CD14-positive monocyte (primary cell): ENCODE measurements at regions not wholly inside any gene's neighbourhood (a gene's known extent, or its start where the extent isn't known, plus 50 kb on each side); places are given as distances from the start of the nearest gene placed in this dataset.

ENCODE experiments used
- DNase-seq, 3 donors: peaks; one replicate each; pipeline ENCODE4 v3.0.0-alpha.2; 2011 to 2022
- H2AFZ ChIP-seq: 2 replicates; pipeline ENCODE4 v1.6.0; 2012; ENCODE audit warnings: mild to moderate bottlenecking, low read depth, low read length, inconsistent platforms; ENCODE audit not compliant: insufficient read depth, poor library complexity, severe bottlenecking
- H3K27ac ChIP-seq, 2 donors: 1 replicate in 1 of 2; 2 replicates in 1 of 2; pipeline ENCODE4 v1.5.1; 2012 to 2013; ENCODE audit warnings: low read length in 2 of 2, control low read depth in 1 of 2, inconsistent platforms in 1 of 2, low read depth in 1 of 2, mild to moderate bottlenecking in 1 of 2
- H3K27me3 ChIP-seq, 2 donors: one replicate each; pipeline versions ENCODE4 v1.6.0 to v1.6.1; 2011 to 2013; ENCODE audit warnings: low read length in 2 of 2; ENCODE audit not compliant: control insufficient read depth in 2 of 2, insufficient read depth in 2 of 2
- H3K36me3 ChIP-seq, 2 donors: replicated peaks in 1 of 2; 1 replicate in 1 of 2; 2 replicates in 1 of 2; pipeline versions ENCODE4 v1.5.1 to v1.6.1; 2012 to 2013; ENCODE audit warnings: low read length in 2 of 2, control low read depth in 1 of 2, inconsistent platforms in 1 of 2, mild to moderate bottlenecking in 1 of 2; ENCODE audit not compliant: insufficient read depth in 2 of 2, control insufficient read depth in 1 of 2
- H3K4me1 ChIP-seq, 2 donors: 1 replicate in 1 of 2; 2 replicates in 1 of 2; pipeline versions ENCODE4 v1.5.1 to v1.6.1; 2012 to 2013; ENCODE audit warnings: low read length in 2 of 2, control low read depth in 1 of 2, inconsistent platforms in 1 of 2, mild to moderate bottlenecking in 1 of 2, moderate library complexity in 1 of 2; ENCODE audit not compliant: insufficient read depth in 2 of 2, control insufficient read depth in 1 of 2
- H3K4me2 ChIP-seq: replicated peaks from 2 replicates; pipeline ENCODE3; 2012; ENCODE audit warnings: low read length, moderate library complexity, mild to moderate bottlenecking; ENCODE audit not compliant: poor library complexity, severe bottlenecking; ENCODE audit errors: extremely low read depth
- H3K4me3 ChIP-seq, 3 experiments: fragments of 200-600 bp in 1 of 3; sonication (generic) in 1 of 3; replicated peaks in 1 of 3; 1 replicate in 2 of 3; 2 replicates in 1 of 3; pipeline ENCODE4 v1.5.1; 2011 to 2013; ENCODE audit warnings: low read length in 3 of 3, mild to moderate bottlenecking in 3 of 3, control low read depth in 2 of 3, low read depth in 2 of 3, inconsistent platforms in 1 of 3, moderate library complexity in 1 of 3
- H3K79me2 ChIP-seq: 2 replicates; pipeline ENCODE4 v1.6.0; 2012; ENCODE audit warnings: mild to moderate bottlenecking, control low read depth, inconsistent platforms, low read length, moderate library complexity; ENCODE audit not compliant: insufficient read depth
- H3K9ac ChIP-seq: 2 replicates; pipeline ENCODE4 v1.6.0; 2017; ENCODE audit warnings: low read length, mild to moderate bottlenecking; ENCODE audit not compliant: insufficient read depth, poor library complexity, severe bottlenecking
- H3K9me3 ChIP-seq, 2 donors: replicated peaks in 1 of 2; 1 replicate in 1 of 2; 2 replicates in 1 of 2; pipeline versions ENCODE4 v1.5.1 to v1.6.1; 2012 to 2013; ENCODE audit warnings: low read length in 2 of 2, control low read depth in 1 of 2; ENCODE audit not compliant: control insufficient read depth in 1 of 2, insufficient read depth in 1 of 2
- H4K20me1 ChIP-seq: 2 replicates; pipeline ENCODE4 v1.6.0; 2012; ENCODE audit warnings: mild to moderate bottlenecking, low read length, control low read depth, moderate library complexity; ENCODE audit not compliant: insufficient read depth
- H3K27ac Mint-ChIP-seq, 7 donors: one replicate each; pipeline ENCODE4 v1.8.0; 2020; ENCODE audit warnings: mild to moderate bottlenecking in 7 of 7, mixed read lengths in 7 of 7, moderate library complexity in 6 of 7, inconsistent platforms in 2 of 7
- H3K27me3 Mint-ChIP-seq, 3 donors: one replicate each; pipeline ENCODE4 v1.8.0; 2021 to 2022; ENCODE audit warnings: low read depth in 3 of 3, mild to moderate bottlenecking in 3 of 3, mixed read lengths in 3 of 3, moderate library complexity in 3 of 3, inconsistent platforms in 1 of 3
- H3K36me3 Mint-ChIP-seq, 2 donors: one replicate each; pipeline ENCODE4 v1.8.0; 2020; ENCODE audit warnings: mixed read lengths in 2 of 2, inconsistent platforms in 1 of 2, mild to moderate bottlenecking in 1 of 2
- H3K4me1 Mint-ChIP-seq: one replicate; pipeline ENCODE4 v1.8.0; 2020; ENCODE audit warnings: mild to moderate bottlenecking, mixed read lengths
- H3K4me3 Mint-ChIP-seq, 2 donors: one replicate each; pipeline ENCODE4 v1.8.0; 2020; ENCODE audit warnings: mild to moderate bottlenecking in 2 of 2, mixed read lengths in 2 of 2, moderate library complexity in 1 of 2
- H3K9me3 Mint-ChIP-seq, 7 donors: one replicate each; pipeline ENCODE4 v1.8.0; 2020 to 2022; ENCODE audit warnings: mixed read lengths in 7 of 7, mild to moderate bottlenecking in 6 of 7, moderate library complexity in 6 of 7, inconsistent platforms in 2 of 7
- WGBS: methylation state at CpG from one replicate; pipeline ENCODE4 v1.1.5; 2013; ENCODE audit warnings: missing lambda C conversion rate; ENCODE audit not compliant: insufficient coverage; 5-methylcytosine and 5-hydroxymethylcytosine counted together
- intact Hi-C, 2 donors: fragments of 100-400 bp; cut with micrococcal nuclease; formaldehyde crosslinking; loops; one replicate each; pipeline versions ENCODE4 v1.15.0 to v1.15.1; 2023
- TF ChIP-seq, protein P1 (sequence below): fragments of 200-600 bp; IDR thresholded peaks from one replicate; pipeline ENCODE4 v1.8.0; 2022; ENCODE audit warnings: antibody characterized with exemption, mild to moderate bottlenecking

DNA sequence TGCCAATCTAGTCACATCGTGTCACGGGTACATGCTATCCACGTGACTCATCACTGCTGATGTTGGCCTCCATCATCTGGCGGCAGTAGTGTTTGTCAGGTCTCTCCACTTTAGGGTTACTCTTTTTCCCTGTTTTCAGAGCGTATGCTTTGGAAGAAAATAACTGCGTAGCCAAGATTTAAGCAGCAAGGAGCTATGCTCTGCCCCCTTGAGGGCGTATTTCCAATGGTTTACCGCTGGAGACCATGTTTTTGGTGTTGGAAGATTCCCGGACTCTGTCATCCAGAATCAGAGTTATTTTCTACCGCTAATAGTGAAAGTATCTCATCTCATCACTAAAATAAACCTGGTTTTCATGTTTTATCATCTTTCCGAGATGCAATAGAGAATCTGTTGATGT lies 306.5 kb downstream of the C6orf118 start:
- peaks cover 43 to 65% of the 10 kb centered on the region in 2 donors for H3K9me3 ChIP-seq
- H3K36me3 ChIP-seq, result no peaks in the 10 kb centered on the region
- TF ChIP-seq, protein P1, sequence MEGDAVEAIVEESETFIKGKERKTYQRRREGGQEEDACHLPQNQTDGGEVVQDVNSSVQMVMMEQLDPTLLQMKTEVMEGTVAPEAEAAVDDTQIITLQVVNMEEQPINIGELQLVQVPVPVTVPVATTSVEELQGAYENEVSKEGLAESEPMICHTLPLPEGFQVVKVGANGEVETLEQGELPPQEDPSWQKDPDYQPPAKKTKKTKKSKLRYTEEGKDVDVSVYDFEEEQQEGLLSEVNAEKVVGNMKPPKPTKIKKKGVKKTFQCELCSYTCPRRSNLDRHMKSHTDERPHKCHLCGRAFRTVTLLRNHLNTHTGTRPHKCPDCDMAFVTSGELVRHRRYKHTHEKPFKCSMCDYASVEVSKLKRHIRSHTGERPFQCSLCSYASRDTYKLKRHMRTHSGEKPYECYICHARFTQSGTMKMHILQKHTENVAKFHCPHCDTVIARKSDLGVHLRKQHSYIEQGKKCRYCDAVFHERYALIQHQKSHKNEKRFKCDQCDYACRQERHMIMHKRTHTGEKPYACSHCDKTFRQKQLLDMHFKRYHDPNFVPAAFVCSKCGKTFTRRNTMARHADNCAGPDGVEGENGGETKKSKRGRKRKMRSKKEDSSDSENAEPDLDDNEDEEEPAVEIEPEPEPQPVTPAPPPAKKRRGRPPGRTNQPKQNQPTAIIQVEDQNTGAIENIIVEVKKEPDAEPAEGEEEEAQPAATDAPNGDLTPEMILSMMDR, result no peak
- no peaks in the 10 kb centered on the region for H3K27me3 ChIP-seq
- H3K4me2 ChIP-seq, result no peak overlapping the region
- Mint-ChIP-seq H3K4me3 (no peak overlapping the region), H3K27ac (no peak overlapping the region), H3K27me3 (no peaks in the 10 kb centered on the region), H3K36me3 (no peaks in the 10 kb centered on the region), H3K9me3 (peaks cover 7 to 21% (median 15%) of the 10 kb centered on the region in 7 donors), H3K4me1 (no peaks in the 10 kb centered on the region)
- no peaks in the 10 kb centered on the region for H3K79me2 ChIP-seq
- no peak for DNase-seq
- H2AFZ ChIP-seq, result no peak overlapping the region
- intact Hi-C loops, result no loop called here
- 86% methylated on average over 6 of the region's 11 CpGs for WGBS
- no peak overlapping the region for H3K4me3 ChIP-seq
- H4K20me1 ChIP-seq, result no peaks in the 10 kb centered on the region
- no peak overlapping the region for H3K9ac ChIP-seq
- H3K4me1 ChIP-seq, result no peaks in the 10 kb centered on the region
- H3K27ac ChIP-seq, result no peak overlapping the region

DNA sequence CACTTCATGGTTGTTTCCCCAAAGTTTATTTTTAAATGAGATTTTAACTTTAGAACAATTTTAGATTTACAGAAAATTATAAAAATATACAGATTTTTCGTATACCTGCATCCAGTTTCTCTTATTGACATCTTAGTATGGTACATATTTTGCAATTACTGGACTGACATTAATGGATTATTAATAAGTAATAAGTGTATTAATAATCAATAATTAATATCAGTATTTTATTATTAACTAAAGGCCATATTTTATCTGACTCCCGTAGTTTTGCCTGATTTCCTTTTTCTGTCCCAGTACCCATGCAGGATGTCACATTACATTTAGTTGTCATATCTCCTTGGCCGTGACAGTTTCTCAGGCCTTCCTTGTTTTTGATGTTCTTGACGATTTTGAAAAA lies 307.0 kb downstream of the C6orf118 start:
- Histone ChIP-seq H3K79me2 (no peaks in the 10 kb centered on the region), H3K9ac (no peak overlapping the region), H3K4me1 (no peaks in the 10 kb centered on the region), H3K27me3 (no peaks in the 10 kb centered on the region), H3K4me2 (no peak overlapping the region), H4K20me1 (no peaks in the 10 kb centered on the region), H3K9me3 (peaks cover 42 to 63% of the 10 kb centered on the region in 2 donors), H2AFZ (no peak overlapping the region), H3K4me3 (no peak overlapping the region), H3K27ac (no peak overlapping the region), H3K36me3 (no peaks in the 10 kb centered on the region)
- H3K36me3 Mint-ChIP-seq, result no peaks in the 10 kb centered on the region
- WGBS, result 100% methylated on average over 2 of the region's 4 CpGs
- intact Hi-C loops, result no loop called here
- peaks cover 7 to 22% (median 15%) of the 10 kb centered on the region in 7 donors for H3K9me3 Mint-ChIP-seq
- TF ChIP-seq, protein P1, result no peak
- DNase-seq, result no peak
- H3K4me1 Mint-ChIP-seq, result no peaks in the 10 kb centered on the region
- H3K27ac Mint-ChIP-seq, result no peak overlapping the region
- no peaks in the 10 kb centered on the region for H3K27me3 Mint-ChIP-seq
- no peak overlapping the region for H3K4me3 Mint-ChIP-seq
